SH-SY5Y (cell line): ENCODE measurements at regions not wholly inside any gene's neighbourhood (a gene's known extent, or its start where the extent isn't known, plus 50 kb on each side); places are given as distances from the start of the nearest gene placed in this dataset.
A peak's percentile ranks its signal among the peaks of the same experiment; 100 is the strongest.

Source experiments
- GATA2 ChIP-seq: IDR thresholded peaks from 2 replicates; pipeline ENCODE4 v1.6.1; 2011; ENCODE audit warnings: mild to moderate bottlenecking, low read depth, low read length
- GATA3 ChIP-seq: IDR thresholded peaks from 2 replicates; pipeline ENCODE4 v1.6.1; 2011; ENCODE audit warnings: low read depth, mild to moderate bottlenecking, low read length, moderate library complexity

DNA sequence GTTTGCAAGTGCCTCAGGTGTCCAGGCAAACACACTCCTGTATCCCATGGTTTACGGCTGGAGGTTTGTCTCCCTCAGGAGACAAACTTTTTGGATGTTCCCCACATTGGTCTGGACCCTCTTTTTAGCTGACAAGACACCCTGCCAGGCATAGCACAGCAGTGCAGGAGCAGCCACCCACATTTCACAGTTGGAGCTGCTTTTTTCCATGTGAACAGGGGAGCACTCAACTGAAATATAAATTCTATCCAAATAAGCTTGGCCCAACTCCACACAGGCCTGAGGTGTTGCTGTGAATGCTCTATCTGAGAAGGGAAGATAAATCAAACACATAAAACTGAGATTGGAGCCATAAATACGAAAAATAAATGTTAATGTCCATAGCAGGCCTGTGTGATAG lies 501.3 kb upstream of the IL12A start:
- TF ChIP-seq GATA3 (no peak), GATA2 (no peak)

DNA sequence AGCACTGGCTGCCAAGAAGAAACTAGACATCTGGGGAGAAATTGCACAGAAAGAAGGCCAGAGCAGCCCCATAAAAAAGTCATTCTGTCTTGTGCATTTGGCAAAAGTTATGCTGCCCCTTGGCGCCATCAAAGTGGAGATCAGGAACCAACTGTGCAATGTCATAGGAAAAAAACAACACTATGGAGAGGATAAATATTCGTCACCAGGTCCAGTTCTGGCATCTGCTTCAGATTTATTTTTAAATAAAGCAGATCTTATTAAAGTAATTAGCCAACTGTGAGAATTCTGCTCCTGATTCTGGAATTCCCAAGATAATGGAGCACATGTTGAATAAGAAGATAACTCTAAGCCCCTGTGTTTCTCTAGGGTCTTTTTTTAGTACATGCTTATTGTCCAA lies 500.0 kb upstream of the IL12A start:
- TF ChIP-seq GATA3 (peak; percentile 33; the same call in 1 of the 2 replicates), GATA2 (peak; percentile 48)

- TF ChIP-seq GATA3 = no peak
- TF ChIP-seq GATA2 = no peak
Measured at GRCh38 chr3:159497361-159497760, 491.3 kb upstream of the IL12A start.

GRCh38 chr3:159499031-159499793 lies 489.4 kb upstream of the IL12A start:
- no peak for TF ChIP-seq GATA2
- no peak for TF ChIP-seq GATA3

GRCh38 chr3:159501029-159501428 lies 487.6 kb upstream of the IL12A start:
- TF ChIP-seq GATA3 = no peak
- no peak for TF ChIP-seq GATA2

GRCh38 chr3:159502986-159503385 lies 485.6 kb upstream of the IL12A start:
- no peak for TF ChIP-seq GATA2
- TF ChIP-seq GATA3 = no peak

DNA sequence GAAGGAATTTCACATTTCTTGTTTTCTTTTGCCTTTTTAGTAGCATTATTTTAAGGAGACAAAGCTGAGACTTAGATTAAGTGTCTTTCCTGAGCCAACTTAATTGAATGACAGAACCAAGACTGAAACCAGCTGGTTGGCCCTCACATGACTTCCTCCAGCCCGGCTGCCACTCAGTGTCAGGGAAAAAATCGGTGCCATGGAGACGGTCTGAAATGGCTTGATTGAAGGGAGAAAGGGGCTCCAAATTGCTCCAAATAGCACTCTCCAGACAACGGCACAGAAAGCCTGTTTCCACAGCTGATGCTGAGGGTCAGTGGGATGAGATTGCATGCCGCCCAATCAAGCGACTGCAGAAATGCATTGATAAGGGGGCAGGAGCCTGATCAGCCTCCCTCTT lies 475.2 kb upstream of the IL12A start:
- no peak for TF ChIP-seq GATA2
- TF ChIP-seq GATA3 = no peak

- TF ChIP-seq GATA3 = no peak
- TF ChIP-seq GATA2 = no peak
Measured at GRCh38 chr3:159513867-159514380, 474.7 kb upstream of the IL12A start.

DNA sequence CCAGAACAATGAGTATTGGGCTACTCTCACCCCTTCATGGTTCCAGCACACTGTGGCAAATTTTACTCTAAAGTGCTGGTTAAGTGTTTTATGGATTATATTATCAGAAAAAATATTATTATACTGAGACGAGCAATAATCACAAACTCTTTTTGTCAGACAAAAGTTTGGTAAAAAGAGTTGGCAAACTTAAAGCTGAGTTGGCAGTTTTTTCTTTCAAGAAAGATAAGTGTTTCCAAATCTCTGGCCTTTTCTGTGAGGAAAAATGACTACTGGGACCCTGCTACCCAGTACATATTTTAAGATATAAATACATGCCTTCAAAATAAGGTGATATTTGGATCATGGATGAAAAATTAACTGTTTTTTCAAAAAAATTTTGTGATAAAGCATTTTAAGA lies 471.5 kb upstream of the IL12A start:
- TF ChIP-seq GATA3 (no peak), GATA2 (no peak)

GRCh38 chr3:159520638-159521037 lies 468.0 kb upstream of the IL12A start:
- no peak for TF ChIP-seq GATA2
- no peak for TF ChIP-seq GATA3

DNA sequence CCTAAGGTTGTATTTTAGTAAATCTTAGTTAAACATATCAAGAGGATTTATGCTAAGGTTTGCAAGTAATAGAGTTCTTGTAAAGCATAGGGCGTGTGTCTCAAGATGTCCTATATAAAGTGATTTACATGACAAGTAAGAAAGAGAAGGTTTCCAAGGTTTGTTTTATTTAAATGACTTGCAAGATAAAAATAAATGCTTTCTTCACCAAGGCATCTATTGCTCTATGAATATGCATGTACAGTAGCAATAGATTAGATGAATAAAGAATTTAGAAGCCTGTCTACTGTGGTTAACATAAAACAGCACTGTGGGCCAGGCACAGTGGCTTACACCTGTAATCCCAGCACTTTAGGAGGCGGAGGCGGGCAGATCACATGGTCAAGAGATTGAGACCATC lies 466.4 kb upstream of the IL12A start:
- TF ChIP-seq GATA2 (no peak), GATA3 (no peak)

DNA sequence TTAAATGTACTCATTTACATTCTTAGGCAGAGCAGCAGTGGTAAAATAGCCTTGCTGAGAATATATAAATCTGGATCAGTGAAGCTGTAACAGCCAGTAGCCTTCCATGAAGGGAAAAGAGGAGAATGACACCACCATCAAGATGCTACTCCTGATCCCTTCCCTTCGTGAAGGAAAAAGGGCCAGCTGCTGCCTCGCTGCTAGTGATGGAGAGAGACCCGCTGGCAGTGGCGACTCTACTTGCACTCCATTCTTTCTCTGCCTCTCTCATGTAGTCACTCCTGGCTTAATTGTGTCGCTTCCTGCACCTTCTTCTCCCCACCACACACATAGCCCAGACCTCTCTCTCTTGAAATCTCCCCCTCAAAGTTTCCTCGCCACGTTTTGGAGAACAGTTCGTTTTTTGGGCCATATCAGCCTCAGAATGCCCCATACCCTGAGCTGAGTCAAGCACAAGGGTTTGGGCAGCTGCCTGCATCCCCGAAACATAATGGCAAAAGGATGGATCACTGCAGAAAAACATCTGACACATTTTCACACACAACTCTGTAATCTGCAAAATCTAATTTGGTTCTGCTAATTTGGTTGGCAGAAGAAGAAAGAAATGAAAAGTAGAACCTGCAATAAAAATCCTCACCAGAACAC lies 460.3 kb upstream of the IL12A start:
- no peak for TF ChIP-seq GATA3
- no peak for TF ChIP-seq GATA2

DNA sequence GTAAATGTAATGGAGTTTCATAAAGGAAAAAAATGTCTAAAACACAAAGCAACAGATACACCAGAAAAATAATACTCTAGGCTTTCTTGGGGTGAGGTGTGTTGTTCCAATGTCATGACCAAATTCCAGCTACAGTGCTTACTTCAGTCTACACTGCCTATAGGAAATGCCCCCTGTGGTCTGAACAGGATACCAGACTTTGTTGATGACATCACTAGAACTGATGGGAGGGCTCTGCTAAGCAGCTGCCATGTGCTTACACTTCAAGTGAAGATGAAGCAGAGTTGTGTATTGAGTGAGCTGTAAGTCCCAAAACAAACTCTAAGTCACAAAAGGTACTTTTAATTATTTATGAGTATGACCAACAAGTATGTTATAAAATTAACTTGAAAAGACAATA lies 456.1 kb upstream of the IL12A start:
- TF ChIP-seq GATA3 (no peak), GATA2 (no peak)

DNA sequence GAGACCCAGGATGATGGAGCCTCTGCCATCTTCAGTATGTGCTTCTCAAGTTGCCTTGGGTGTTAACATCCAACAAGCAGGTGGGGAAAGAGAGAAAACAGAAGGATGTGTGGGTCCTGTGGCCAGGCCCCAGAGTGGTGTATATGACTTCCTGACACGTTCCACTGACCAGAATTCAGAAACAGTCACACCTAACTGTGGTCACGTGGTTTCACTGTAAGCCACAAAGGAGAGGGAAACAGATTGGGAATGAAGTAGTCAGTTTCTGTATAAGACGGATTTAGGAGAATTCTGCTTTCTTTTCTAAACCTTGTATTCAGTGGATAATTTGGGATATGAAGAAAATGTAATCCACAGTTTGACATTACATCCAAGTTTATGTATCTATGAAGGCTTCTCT lies 454.1 kb upstream of the IL12A start:
- no peak for TF ChIP-seq GATA3
- no peak for TF ChIP-seq GATA2

GRCh38 chr3:159536876-159537275 lies 451.8 kb upstream of the IL12A start:
- TF ChIP-seq GATA3 (no peak), GATA2 (no peak)
